ENCODE measurements at regions not wholly inside any gene's neighbourhood (a gene's known extent, or its start where the extent isn't known, plus 50 kb on each side); places are given as distances from the start of the nearest gene placed in this dataset.

DNA sequence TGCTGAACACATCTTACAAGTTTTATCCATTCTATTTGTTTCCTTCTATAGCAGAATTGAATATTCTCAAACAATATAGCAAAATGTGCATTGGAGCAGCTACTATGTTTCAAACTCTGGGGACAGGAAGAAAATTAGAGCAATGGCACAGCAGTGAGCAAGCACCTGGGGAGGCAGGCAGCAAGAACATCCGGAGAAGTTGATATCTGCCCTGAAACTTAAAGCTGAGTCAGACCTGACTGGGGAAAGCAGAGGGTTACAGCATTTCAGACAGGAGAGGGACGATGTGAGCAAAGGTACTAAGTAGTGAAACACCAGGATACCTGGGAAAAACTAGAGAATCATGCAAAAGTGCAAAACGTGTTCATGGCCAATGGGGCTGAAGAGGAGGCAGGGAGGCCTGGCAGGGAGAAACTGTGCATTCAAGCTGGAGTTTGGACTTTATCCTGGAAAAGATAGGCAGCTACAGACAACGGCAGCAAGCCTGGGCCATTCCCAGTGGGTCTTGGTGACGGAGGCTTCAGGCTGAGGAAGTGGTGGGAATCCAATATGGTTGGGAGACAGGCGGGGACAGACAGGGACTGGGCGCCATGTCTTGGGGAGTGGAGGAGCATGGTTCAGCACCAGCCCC lies 118.0 kb upstream of the CDKN3 start:
- no peak for TF ChIP-seq EZH2 (IDR thresholded peaks at IDR 0.05; ENCODE audit: insufficient read depth, poor library complexity, severe bottlenecking)
- TF ChIP-seq EZH2phosphoT487 (IDR thresholded peaks at IDR 0.05; ENCODE audit: insufficient read depth, low read depth): no peak

Data from GM23248 (cell line).